ENCODE measurements at regions not wholly inside any gene's neighbourhood (a gene's known extent, or its start where the extent isn't known, plus 50 kb on each side); places are given as distances from the start of the nearest gene placed in this dataset.

DNA sequence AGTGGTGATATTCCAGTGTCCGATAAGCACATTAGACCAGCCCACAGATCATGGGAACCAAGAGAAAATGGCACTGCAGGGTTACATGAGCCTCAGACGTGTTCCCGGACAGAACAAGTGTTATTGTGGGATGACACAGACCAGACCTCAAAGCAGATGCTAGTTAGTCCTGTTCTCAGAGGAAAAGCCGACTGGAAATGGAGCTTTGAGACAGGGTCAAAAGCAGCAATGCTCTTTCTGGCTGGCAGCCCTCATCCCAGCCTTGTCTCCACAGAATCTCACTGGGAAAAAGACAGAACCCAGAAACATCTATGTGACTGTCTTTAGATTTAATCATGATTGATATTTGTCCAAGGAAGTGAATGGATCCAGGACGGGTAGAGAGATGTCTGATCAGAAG lies 506.8 kb downstream of the INSC start:
- no peak for DNase-seq (ENCODE audit: low read depth in 2 of 2)

DNA sequence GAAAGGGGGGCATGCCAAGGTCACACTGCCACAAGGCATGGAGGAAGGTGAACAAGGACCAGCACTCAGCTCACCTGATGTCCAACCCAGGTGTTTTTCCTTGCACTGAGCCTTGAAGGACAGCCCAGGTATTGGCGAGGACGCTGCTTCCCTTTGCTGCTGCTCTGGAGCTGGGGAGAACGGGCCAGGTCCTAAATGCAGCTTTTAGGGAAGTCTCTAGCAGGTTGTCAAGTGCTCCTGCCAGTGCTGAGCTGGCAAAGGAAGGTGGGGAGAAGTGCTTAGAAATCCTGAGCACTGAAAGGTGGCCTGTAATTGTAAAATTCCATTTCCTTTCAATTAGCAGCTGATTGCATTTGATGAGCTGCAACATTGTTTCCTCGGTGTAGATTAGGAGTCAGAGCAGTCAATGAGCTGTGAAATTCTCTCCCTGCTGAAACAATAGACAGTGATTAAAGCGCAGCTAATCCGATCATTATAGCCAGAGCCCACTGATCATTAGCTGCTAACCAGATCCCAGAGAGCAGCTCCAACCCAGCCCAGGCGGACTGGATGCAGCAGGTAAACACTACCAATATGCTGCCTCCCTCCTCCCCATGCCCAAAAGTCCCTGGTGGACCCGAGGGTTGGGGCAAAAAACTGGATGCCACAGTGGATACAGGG lies 507.6 kb downstream of the INSC start:
- DNase-seq (ENCODE audit: low read depth in 2 of 2): no peak

- DNase-seq (ENCODE audit: low read depth in 2 of 2): no peak
These were observed 510.0 kb downstream of the INSC start for GRCh38 chr11:15624701-15625100.

GRCh38 chr11:15625691-15626090 lies 511.0 kb downstream of the INSC start:
- DNase-seq (ENCODE audit: low read depth in 2 of 2): no peak

- DNase-seq (ENCODE audit: low read depth in 2 of 2): no peak
These were observed 512.8 kb downstream of the INSC start for GRCh38 chr11:15627560-15627959.

GRCh38 chr11:15629690-15630321 lies 515.1 kb downstream of the INSC start:
- no peak for DNase-seq (ENCODE audit: low read depth in 2 of 2)

GRCh38 chr11:15630896-15631295 lies 516.2 kb downstream of the INSC start:
- DNase-seq (ENCODE audit: low read depth in 2 of 2): no peak

- DNase-seq (ENCODE audit: low read depth in 2 of 2): no peak
These were observed 520.8 kb downstream of the INSC start for GRCh38 chr11:15635521-15635920.

GRCh38 chr11:15636521-15637089 lies 521.9 kb downstream of the INSC start:
- no peak for DNase-seq (ENCODE audit: low read depth in 2 of 2)

DNA sequence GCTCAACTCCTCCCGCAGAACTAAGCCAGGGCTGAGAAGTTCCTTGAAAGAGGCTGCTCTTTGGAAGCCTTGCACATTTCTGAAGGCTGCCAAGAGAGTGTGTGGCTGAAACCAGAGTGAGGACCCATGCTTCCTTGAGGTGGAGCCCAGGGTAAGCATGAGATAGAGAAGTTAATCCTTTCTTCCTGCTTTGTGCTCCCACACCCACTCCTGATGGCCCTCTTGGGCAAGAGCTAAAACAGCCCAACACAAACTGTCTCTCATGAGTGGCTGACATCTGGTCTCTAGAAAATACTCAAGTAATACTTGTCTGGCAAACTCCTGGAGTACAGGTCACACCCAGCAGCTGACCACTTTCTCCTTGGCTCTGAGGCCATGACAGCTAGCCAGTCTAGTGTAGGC lies 523.7 kb downstream of the INSC start:
- no peak for DNase-seq (ENCODE audit: low read depth in 2 of 2)

DNA sequence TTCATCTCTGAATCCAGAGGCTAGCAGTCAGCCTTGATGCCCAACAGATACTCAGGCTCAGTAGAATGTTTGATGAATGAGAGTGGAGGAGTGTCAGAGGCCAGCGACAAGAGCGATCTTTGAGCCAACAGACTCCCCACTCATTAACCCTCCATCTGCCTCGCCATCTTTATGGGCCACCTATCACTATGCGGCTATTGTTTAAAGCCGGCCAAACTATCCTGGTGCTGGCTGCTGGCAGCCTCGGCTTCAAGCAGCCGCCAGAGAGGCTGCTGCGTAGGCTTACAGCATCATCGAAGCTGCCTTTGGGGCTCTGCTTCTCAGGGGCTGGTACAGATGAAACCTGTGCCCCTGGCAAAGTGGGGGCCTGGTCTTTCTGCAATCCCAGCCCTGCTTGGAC lies 525.6 kb downstream of the INSC start:
- DNase-seq (ENCODE audit: low read depth in 2 of 2): no peak

GRCh38 chr11:15641271-15642045 lies 526.7 kb downstream of the INSC start:
- DNase-seq (ENCODE audit: low read depth in 2 of 2): no peak

- DNase-seq (ENCODE audit: low read depth in 2 of 2): no peak
These were observed 530.5 kb downstream of the INSC start for GRCh38 chr11:15645201-15645600.

- DNase-seq (ENCODE audit: low read depth in 2 of 2): no peak
These were observed 534.8 kb downstream of the INSC start for GRCh38 chr11:15649371-15650104.

DNA sequence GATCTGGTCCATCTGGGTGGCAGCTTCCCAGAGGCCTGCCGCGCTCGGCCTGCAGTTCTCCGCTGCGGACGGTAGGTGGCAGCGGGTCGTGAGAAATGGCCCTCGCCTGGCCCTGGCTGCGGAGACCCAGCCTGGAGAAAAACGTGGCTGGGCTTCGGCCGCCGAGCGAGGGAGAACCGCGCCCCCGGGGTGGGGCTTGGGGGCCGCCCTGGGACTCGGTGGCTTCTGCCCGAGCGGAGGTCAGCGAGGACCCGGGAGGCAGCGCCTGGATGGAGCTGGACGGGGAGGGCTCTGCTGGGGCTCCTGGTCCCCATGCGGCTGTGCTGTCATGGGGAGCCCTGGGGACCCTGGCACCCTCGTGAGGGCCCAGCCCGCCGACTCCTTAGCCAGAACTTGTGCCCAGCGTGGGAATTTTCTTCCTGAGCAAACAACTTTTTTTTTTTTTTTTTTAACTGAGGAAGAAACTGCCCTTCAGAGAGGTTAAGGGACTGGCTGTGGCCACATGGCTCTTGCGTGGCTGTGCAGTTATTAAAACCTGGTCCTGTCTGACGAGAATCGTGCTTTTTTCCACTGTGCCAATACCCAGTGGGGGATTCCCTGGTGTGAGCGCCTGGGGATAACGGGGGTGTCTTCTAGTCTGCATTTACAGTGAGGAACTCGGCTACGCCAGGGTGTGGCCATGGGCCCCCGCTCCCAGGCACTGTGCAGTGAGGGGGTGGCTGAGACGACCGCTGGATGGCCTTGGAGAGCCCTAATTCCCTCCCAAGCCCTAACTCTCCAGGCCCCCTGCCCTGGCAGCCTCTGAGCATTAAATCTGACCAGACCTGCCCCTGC lies 535.6 kb downstream of the INSC start:
- DNase-seq (ENCODE audit: low read depth in 2 of 2): peak; percentile 48 to 57

DNA sequence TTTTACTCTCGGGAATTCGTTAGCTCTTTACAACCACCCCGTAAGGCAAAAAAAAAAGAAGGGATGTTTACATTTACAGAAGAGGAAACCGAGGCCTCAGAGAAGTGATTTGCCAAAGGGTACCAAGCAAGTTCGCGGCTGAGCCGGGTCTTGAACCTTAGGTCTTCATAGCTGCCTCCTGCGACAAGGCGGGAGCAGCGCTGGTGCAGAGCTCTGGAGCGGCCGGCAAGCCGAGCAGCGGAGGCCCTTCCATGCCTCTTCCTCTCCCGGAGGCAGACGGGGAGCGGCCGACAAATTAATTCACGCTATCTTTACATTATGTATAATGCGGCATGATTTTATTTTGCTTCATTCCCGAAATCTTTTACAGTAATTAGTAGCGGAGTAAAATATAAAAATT lies 536.3 kb downstream of the INSC start:
- DNase-seq (ENCODE audit: low read depth in 2 of 2): no peak

GRCh38 chr11:15651816-15652215 lies 537.1 kb downstream of the INSC start:
- DNase-seq (ENCODE audit: low read depth in 2 of 2): no peak

DNA sequence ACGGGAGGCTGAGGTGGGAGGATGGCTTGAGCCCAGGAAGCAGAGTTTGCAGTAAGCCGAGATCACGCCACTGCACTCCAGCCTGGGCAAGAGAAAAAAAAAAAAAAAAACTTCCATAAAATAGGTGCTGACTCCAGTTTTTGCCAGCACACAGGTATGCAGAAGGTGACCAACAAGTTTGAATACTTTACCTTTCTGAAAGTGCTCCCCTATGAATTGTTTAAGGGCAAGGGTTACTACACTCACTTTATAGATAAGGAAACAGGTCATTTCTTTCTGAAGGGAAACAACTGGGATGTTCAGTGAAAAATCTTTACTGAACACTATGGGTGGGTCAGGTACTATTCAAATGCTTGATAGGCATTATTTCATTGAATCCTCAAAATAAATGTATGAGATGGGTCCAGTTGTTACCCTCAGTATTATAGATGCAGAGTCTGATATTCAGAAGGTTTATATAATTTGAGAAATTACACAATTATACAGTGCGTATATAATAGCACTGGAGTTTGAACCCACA lies 538.5 kb downstream of the INSC start:
- DNase-seq (ENCODE audit: low read depth in 2 of 2): no peak

DNA sequence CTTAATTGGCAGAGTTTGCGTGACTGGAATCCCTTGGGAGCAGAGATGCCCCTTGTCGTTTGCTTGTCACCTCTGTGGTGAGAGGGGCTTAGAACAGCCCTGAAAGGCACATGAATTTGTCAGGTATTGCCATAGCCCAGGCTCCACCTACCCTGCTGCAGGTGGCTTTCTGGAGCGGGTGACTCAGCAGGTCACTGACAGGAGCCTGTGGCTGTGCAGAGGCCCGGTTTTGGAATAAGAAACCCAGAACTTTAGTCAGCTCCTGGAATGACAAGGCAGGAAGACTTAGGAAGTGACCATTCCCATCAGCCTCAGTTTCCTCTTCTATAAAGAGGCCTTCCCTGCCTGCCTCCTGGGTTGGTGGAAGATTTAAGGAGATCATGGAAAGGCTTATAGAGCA lies 539.7 kb downstream of the INSC start:
- no peak for DNase-seq (ENCODE audit: low read depth in 2 of 2)

DNA sequence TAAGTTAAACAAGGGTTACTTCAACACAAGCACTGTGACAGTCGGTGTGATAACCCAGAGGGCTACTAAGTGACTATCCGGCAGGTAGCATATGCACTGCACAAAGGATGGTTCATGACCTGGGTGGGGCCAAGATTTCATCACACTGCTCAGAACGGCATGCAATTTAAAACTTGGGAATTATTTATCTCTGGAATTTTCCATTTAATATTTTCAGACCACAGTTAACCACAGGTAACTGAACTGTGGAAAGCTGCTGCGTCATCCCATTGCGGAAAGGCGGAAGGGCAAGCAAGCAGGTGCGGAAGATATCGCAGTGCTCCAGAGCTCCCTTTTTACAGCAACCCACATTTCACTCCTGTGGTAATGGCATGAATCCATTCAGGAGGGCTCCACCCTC lies 540.8 kb downstream of the INSC start:
- no peak for DNase-seq (ENCODE audit: low read depth in 2 of 2)

DNA sequence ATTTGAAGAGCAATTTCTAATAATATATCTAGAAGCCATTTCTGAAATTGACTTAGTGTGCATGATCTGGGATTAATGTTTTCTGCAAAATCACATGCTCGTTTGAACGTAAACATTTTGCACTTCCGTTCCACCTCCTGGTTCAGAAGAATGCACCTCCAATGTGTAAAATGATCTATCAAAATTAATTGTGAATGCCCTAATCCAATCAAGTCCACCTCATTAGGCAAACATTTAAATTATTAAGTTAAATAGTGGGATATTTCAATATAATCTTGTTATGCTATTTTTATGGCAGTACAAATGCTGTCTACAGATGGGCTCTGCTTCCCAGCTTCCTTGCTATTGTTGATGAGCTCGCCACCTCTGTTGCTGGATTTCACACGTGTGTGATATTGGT lies 542.5 kb downstream of the INSC start:
- no peak for DNase-seq (ENCODE audit: low read depth in 2 of 2)

Measured in stimulated activated CD8-positive, alpha-beta memory T cell treated with anti-CD3 and anti-CD28 coated beads, Interleukin-15, amount 100 ng/mL, for 48 hours (primary cell).